Right lobe of liver (tissue), 6 donors: ENCODE measurements at regions not wholly inside any gene's neighbourhood (a gene's known extent, or its start where the extent isn't known, plus 50 kb on each side); places are given as distances from the start of the nearest gene placed in this dataset.
"Not testable (repeated sequence)": the region's sequence is repeated elsewhere in the genome, so short reads cannot be mapped to it uniquely, and the experiment has no call there.

ENCODE experiments used
- ATAC-seq, 4 donors: fragments of 200-7000 bp; cut with Tn5 transposase; one replicate each; pipeline ENCODE4 v1.9.1; 2020; ENCODE audit warnings: mild to moderate bottlenecking in 4 of 4, moderate library complexity in 4 of 4
- DNase-seq, 3 donors: peaks; one replicate each; pipeline ENCODE4 v3.0.0-alpha.2; 2020
- H3K27ac ChIP-seq, 3 donors: fragments of 200-600 bp; one replicate each; pipeline ENCODE4 v1.8.0; 2022
- H3K27me3 ChIP-seq, 2 donors: fragments of 200-600 bp; one replicate each; pipeline ENCODE4 v1.8.0; 2022
- H3K36me3 ChIP-seq, 4 donors: fragments of 200-600 bp; sonication (generic) in 1 of 4; one replicate each; pipeline versions ENCODE4 v1.5.1 to v1.8.0; 2017 to 2022; ENCODE audit warnings: control low read depth in 1 of 4
- H3K4me1 ChIP-seq, 4 donors: fragments of 200-600 bp; sonication (generic) in 1 of 4; one replicate each; pipeline versions ENCODE4 v1.5.1 to v1.8.0; 2017 to 2022; ENCODE audit warnings: control low read depth in 1 of 4
- H3K4me3 ChIP-seq, 3 donors: fragments of 200-600 bp; one replicate each; pipeline ENCODE4 v1.8.0; 2022
- H3K9me3 ChIP-seq, 4 donors: fragments of 200-600 bp; sonication (generic) in 1 of 4; one replicate each; pipeline versions ENCODE4 v1.5.1 to v1.8.0; 2017 to 2022; ENCODE audit warnings: control low read depth in 1 of 4
- POLR2A ChIP-seq: fragments of 450-650 bp; IDR thresholded peaks from one replicate; pipeline ENCODE4 v1.6.1; 2017; ENCODE audit warnings: antibody characterized with exemption, mild to moderate bottlenecking
- WGBS: methylation state at CpG from one replicate; pipeline ENCODE4 v1.1.6; 2018; ENCODE audit warnings: low coverage, low lambda C conversion rate; ENCODE audit not compliant: insufficient coverage; ENCODE audit errors: missing lambda C conversion rate; 5-methylcytosine and 5-hydroxymethylcytosine counted together
- intact Hi-C, 2 donors: fragments of 100-400 bp; cut with DNase I; formaldehyde crosslinking; loops; one replicate each; pipeline versions ENCODE4 v1.11.2 to v1.14.1; 2022
- TF ChIP-seq, protein P1 (sequence below), 4 donors: fragments of 200-600 bp in 3 of 4; fragments of 450-650 bp in 1 of 4; IDR thresholded peaks; one replicate each; pipeline versions ENCODE4 v1.5.1 to v1.8.0; 2016 to 2022; ENCODE audit warnings: antibody characterized with exemption in 4 of 4, mild to moderate bottlenecking in 2 of 4
- donor health status: DM: no; HTN: yes; CAD: no.
- donor health status: DM: no; HTN: no; CAD: no.
- donor health status: DM: no; HTN: no; CAD: no.
- donor health status: DM: no; HTN: yes; CAD: no.
- donor health status: DM: no; HTN: yes; CAD: no.

DNA sequence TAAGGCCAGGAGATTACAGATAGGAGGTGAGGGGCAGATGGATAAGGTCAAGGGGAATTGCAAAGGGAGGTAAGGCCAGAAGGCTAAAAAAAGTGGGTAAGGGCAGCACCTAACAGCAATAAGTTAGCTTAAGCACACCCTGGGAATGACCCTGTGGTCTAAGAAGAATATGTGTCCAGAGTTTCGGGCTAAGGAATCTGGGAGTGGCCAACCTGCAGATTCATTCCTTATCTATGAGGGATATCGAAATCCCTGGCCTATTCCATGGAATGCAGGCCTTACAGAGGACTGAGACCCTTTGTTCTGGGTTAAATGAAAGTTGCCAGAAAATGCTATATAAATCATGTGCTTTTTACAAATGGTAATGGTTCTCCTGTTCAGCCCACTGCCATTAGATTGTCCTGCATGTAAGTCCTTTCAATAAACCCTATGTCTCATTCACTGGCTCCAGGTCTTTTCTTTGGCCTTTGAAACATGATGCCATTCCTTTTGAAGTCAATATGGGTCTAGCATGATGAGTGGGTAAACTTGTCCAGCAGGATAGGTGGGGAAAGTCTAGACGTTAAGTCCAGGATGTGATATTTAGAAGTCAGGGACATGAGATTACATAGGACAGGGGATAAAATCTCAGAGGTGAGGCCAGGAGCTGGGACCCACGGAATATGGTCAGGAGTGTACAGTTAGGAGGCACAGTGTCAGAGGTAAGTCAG is 226.2 kb downstream of the TACR3 start:
- Histone ChIP-seq H3K36me3 (no peaks in the 10 kb centered on the region), H3K4me3 (no peak overlapping the region), H3K27me3 (no peaks in the 10 kb centered on the region), H3K27ac (no peak overlapping the region), H3K9me3 (no peaks in the 10 kb centered on the region), H3K4me1 (no peaks in the 10 kb centered on the region)
- WGBS, result 78% methylated on average over 4 of the region's 4 CpGs
- TF ChIP-seq, protein P1, sequence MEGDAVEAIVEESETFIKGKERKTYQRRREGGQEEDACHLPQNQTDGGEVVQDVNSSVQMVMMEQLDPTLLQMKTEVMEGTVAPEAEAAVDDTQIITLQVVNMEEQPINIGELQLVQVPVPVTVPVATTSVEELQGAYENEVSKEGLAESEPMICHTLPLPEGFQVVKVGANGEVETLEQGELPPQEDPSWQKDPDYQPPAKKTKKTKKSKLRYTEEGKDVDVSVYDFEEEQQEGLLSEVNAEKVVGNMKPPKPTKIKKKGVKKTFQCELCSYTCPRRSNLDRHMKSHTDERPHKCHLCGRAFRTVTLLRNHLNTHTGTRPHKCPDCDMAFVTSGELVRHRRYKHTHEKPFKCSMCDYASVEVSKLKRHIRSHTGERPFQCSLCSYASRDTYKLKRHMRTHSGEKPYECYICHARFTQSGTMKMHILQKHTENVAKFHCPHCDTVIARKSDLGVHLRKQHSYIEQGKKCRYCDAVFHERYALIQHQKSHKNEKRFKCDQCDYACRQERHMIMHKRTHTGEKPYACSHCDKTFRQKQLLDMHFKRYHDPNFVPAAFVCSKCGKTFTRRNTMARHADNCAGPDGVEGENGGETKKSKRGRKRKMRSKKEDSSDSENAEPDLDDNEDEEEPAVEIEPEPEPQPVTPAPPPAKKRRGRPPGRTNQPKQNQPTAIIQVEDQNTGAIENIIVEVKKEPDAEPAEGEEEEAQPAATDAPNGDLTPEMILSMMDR (IDR thresholded peaks at IDR 0.05), result no peak
- TF ChIP-seq POLR2A, result no peak
- ATAC-seq (no peak), DNase-seq (no peak)
- intact Hi-C loops, result no loop called here

DNA sequence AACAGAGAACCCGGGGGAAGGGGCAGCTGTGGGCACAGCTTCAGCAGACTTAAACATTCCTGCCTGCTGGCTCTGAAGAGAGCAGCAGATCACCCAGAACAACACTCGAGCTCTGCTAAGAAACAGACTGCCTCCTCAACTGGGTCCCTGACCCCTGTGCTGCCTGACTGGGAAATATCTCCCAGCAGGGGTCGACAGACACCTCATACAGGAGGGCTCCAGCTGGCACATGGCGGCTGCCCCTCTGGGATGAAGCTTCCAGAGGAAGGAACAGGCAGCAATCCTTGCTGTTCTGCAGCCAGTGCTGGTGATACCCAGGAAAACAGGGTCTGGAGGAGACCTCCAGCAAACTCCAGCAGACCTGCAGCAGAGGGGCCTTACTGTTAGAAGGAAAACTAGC is 234.5 kb downstream of the TACR3 start:
- H3K4me1 ChIP-seq, DNase-seq, H3K4me3 ChIP-seq, H3K27ac ChIP-seq, intact Hi-C loops, ATAC-seq, H3K9me3 ChIP-seq, H3K27me3 ChIP-seq, H3K36me3 ChIP-seq: not testable (repeated sequence)
- WGBS, result 72% methylated on average over 3 of the region's 4 CpGs

DNA sequence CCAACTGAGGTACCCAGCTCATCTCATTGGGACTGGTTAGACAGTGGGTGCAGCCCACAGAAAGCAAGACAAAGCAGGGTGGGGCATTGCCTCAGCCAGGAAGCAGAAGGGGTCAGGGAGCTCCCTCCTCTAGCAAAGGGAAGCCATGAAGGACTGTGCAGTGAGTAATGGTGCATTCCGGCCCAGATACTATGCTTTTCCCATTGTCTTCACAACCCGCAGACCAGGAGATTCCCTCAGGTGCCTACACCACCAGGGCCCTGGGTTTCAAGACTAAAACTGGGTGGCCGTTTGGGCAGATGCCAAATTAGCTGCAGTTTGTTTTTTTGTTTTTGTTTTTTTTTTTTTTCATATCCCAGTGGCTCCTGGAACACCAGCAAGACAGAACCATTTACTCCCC is 235.3 kb downstream of the TACR3 start:
- no peak overlapping the region for H3K4me3 ChIP-seq
- ATAC-seq, result no peak
- TF ChIP-seq, protein P1 (IDR thresholded peaks at IDR 0.05), result no peak
- TF ChIP-seq POLR2A, result no peak
- no peaks in the 10 kb centered on the region for H3K4me1 ChIP-seq
- H3K27ac ChIP-seq, result no peak overlapping the region
- no peaks in the 10 kb centered on the region for H3K36me3 ChIP-seq
- no peaks in the 10 kb centered on the region for H3K9me3 ChIP-seq
- no peak for DNase-seq
- no peaks in the 10 kb centered on the region for H3K27me3 ChIP-seq
- intact Hi-C loops, result no loop called here
- 40% methylated on average over 1 of the region's 3 CpGs for WGBS

DNA sequence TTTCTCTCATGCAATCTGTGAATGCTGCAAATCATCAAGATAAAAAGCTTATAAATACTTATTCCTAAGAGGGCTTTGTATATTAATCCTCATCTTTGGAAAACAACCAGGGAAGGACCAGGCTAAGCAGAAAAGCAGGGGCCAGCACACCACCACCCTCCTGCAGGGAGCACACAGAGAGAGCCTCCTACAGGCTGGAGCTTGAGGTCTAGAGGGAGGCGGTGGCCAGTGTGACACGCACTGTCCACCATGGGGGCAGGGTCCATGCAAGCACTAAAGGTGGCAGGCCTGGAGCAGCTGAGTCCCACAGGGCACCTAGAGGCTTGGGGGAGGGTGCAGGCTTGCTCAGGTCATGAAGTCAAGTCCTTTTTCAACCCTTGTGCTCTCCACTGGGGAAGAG is 236.9 kb downstream of the TACR3 start:
- TF ChIP-seq, protein P1 (IDR thresholded peaks at IDR 0.05), result no peak
- TF ChIP-seq POLR2A, result no peak
- H3K4me3 ChIP-seq, result no peak overlapping the region
- 62% methylated on average over 2 of the region's 2 CpGs for WGBS
- no peak overlapping the region for H3K27ac ChIP-seq
- H3K9me3 ChIP-seq, result no peaks in the 10 kb centered on the region
- DNase-seq, result no peak
- ATAC-seq, result no peak
- no peaks in the 10 kb centered on the region for H3K4me1 ChIP-seq
- no peaks in the 10 kb centered on the region for H3K27me3 ChIP-seq
- no peaks in the 10 kb centered on the region for H3K36me3 ChIP-seq
- intact Hi-C loops, result no loop called here

DNA sequence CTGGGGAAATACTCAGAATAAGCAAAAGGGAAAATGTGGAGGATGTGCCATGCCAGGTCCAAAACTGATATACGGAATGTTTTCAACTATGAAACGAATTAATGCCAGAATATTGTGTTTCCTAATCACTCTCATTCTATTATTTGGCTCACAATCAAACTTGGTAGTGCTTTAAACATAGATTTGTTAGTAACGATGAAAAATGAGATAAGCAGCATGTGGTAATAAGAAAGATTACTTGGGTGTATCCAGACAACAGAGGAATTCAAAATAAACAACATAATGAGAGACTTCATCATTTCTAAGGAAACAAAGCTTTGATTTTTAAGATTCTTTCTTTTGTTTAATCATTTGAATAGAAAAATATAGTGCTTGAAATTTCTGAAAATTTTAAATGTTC is 237.3 kb downstream of the TACR3 start:
- Histone ChIP-seq H3K4me1 (no peaks in the 10 kb centered on the region), H3K4me3 (no peak overlapping the region), H3K9me3 (no peaks in the 10 kb centered on the region), H3K27me3 (no peaks in the 10 kb centered on the region), H3K36me3 (no peaks in the 10 kb centered on the region), H3K27ac (no peak overlapping the region)
- DNase-seq (no peak), ATAC-seq (no peak)
- intact Hi-C loops, result no loop called here
- 69% methylated on average over 3 of the region's 3 CpGs for WGBS
- TF ChIP-seq, protein P1 (IDR thresholded peaks at IDR 0.05), result no peak
- no peak for TF ChIP-seq POLR2A
